ENCODE measurements at regions not wholly inside any gene's neighbourhood (a gene's known extent, or its start where the extent isn't known, plus 50 kb on each side); places are given as distances from the start of the nearest gene placed in this dataset.

- Histone ChIP-seq H3K27me3 (ENCODE audit: control insufficient read depth in 1 of 2, insufficient read depth in 2 of 2, low read length in 1 of 2) (no peaks in the 10 kb centered on the region), H3K36me3 (ENCODE audit: control insufficient read depth in 1 of 2, insufficient read depth in 2 of 2, low read length in 1 of 2) (no peaks in the 10 kb centered on the region), H3K4me1 (ENCODE audit: control insufficient read depth in 1 of 2, insufficient read depth in 2 of 2, low read length in 2 of 2) (no peaks in the 10 kb centered on the region), H3K4me3 (ENCODE audit: low read length in 2 of 2) (no peak overlapping the region), H3K27ac (ENCODE audit: low read depth in 1 of 2, low read length in 2 of 2) (no peak overlapping the region), H3K9me3 (ENCODE audit: control insufficient read depth, low read length) (no peaks in the 10 kb centered on the region)
- no peak for DNase-seq
- ATAC-seq (ENCODE audit: low FRiP score): no peak
- 57 to 64% methylated on average over 2 of the region's 2 CpGs for WGBS, 2 donors
- intact Hi-C loops (cut with DNase I): no loop called here
Measured at GRCh38 chr3:148186881-148187280, 510.8 kb upstream of the AGTR1 start.

DNA sequence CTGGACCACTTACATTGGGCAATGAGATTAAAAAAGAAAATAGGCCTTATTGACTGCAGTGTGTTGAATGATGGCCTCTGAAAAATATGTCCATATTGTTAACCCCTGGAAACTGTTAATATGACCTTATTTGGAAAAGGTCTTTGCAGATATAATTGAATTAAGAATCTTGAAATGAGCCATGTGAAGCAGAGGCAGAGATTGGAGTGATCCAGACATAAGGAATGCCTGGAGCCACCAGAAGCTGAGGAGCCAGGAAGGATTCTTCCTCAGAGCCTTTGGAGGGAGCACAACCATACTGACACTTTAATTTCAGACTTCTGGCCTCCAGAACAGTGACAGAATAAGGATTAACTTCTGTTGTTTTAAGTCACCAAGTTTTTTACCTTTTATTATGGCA is 510.4 kb upstream of the AGTR1 start:
- Histone ChIP-seq H3K27ac (ENCODE audit: low read depth in 1 of 2, low read length in 2 of 2) (no peak overlapping the region), H3K36me3 (ENCODE audit: control insufficient read depth in 1 of 2, insufficient read depth in 2 of 2, low read length in 1 of 2) (no peaks in the 10 kb centered on the region), H3K27me3 (ENCODE audit: control insufficient read depth in 1 of 2, insufficient read depth in 2 of 2, low read length in 1 of 2) (no peaks in the 10 kb centered on the region), H3K9me3 (ENCODE audit: control insufficient read depth, low read length) (no peaks in the 10 kb centered on the region), H3K4me3 (ENCODE audit: low read length in 2 of 2) (no peak overlapping the region), H3K4me1 (ENCODE audit: control insufficient read depth in 1 of 2, insufficient read depth in 2 of 2, low read length in 2 of 2) (no peaks in the 10 kb centered on the region)
- DNase-seq: no peak
- intact Hi-C loops (cut with DNase I): no loop called here
- no peak for ATAC-seq (ENCODE audit: low FRiP score)

DNA sequence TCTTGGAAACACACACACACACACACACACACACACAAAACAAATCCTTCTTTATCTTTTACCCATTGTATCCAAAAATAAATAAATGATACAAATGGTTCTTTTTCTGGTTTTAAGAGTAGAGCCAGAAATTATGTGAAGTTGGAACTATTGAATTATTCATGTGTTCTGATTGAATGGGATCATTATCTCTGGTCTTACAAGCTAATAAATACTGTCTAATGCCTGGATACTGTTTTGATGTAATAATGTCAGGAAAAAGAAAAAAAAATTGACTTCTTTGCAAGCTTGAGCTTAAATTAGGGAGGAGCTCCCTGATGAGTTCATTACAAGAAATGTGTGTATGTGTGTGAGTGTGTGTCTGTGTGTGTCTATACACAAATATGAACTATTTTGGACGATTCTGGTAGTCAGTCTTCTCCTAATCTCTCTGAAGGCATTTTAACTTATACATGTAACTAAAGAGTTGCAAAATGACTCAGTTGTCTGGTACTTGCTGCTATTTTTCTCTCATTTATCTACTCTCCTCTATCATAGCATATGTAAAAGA is 507.2 kb upstream of the AGTR1 start:
- H3K9me3 ChIP-seq (ENCODE audit: control insufficient read depth, low read length): no peaks in the 10 kb centered on the region
- WGBS, 2 donors: 27 to 38% methylated on average over 1 of the region's 1 CpG
- no peaks in the 10 kb centered on the region for H3K4me1 ChIP-seq (ENCODE audit: control insufficient read depth in 1 of 2, insufficient read depth in 2 of 2, low read length in 2 of 2)
- ATAC-seq (ENCODE audit: low FRiP score): no peak
- DNase-seq: no peak
- no peak overlapping the region for H3K4me3 ChIP-seq (ENCODE audit: low read length in 2 of 2)
- no peaks in the 10 kb centered on the region for H3K27me3 ChIP-seq (ENCODE audit: control insufficient read depth in 1 of 2, insufficient read depth in 2 of 2, low read length in 1 of 2)
- intact Hi-C loops (cut with DNase I): no loop called here
- no peaks in the 10 kb centered on the region for H3K36me3 ChIP-seq (ENCODE audit: control insufficient read depth in 1 of 2, insufficient read depth in 2 of 2, low read length in 1 of 2)
- H3K27ac ChIP-seq (ENCODE audit: low read depth in 1 of 2, low read length in 2 of 2): no peak overlapping the region

DNA sequence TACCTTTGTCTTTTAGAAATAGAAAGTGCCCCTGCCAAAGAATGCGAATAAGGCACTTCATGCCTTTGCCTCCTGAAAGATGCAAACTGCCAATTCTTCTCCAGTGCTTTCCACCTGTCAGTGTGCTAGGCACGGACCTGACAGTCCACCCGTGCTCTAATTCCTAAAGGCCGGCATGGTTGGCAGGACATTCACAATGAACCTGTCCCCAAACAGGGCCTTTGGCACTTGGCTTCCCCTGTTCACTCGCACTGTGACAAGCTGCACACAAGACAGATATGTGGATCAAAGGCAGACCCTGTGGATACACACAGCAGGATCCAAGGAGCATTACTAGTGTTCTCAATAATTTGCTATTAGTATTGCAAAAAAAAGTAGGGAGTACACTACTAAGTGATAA is 505.7 kb upstream of the AGTR1 start:
- intact Hi-C loops (cut with DNase I): no loop called here
- Histone ChIP-seq H3K9me3 (ENCODE audit: control insufficient read depth, low read length) (no peaks in the 10 kb centered on the region), H3K27ac (ENCODE audit: low read depth in 1 of 2, low read length in 2 of 2) (no peak overlapping the region), H3K4me1 (ENCODE audit: control insufficient read depth in 1 of 2, insufficient read depth in 2 of 2, low read length in 2 of 2) (no peaks in the 10 kb centered on the region), H3K4me3 (ENCODE audit: low read length in 2 of 2) (no peak overlapping the region), H3K36me3 (ENCODE audit: control insufficient read depth in 1 of 2, insufficient read depth in 2 of 2, low read length in 1 of 2) (no peaks in the 10 kb centered on the region), H3K27me3 (ENCODE audit: control insufficient read depth in 1 of 2, insufficient read depth in 2 of 2, low read length in 1 of 2) (no peaks in the 10 kb centered on the region)
- WGBS, 2 donors: 63% methylated on average over 5 of the region's 5 CpGs
- no peak for ATAC-seq (ENCODE audit: low FRiP score)
- no peak for DNase-seq

GRCh38 chr3:148197061-148197460 is 500.6 kb upstream of the AGTR1 start:
- Histone ChIP-seq H3K4me3 (ENCODE audit: low read length in 2 of 2) (no peak overlapping the region), H3K36me3 (ENCODE audit: control insufficient read depth in 1 of 2, insufficient read depth in 2 of 2, low read length in 1 of 2) (no peaks in the 10 kb centered on the region), H3K4me1 (ENCODE audit: control insufficient read depth in 1 of 2, insufficient read depth in 2 of 2, low read length in 2 of 2) (no peaks in the 10 kb centered on the region), H3K27ac (ENCODE audit: low read depth in 1 of 2, low read length in 2 of 2) (no peak overlapping the region), H3K27me3 (ENCODE audit: control insufficient read depth in 1 of 2, insufficient read depth in 2 of 2, low read length in 1 of 2) (no peaks in the 10 kb centered on the region), H3K9me3 (ENCODE audit: control insufficient read depth, low read length) (no peaks in the 10 kb centered on the region)
- ATAC-seq (ENCODE audit: low FRiP score) (no peak), DNase-seq (no peak)
- intact Hi-C loops (cut with DNase I): no loop called here
- WGBS, 2 donors: 77 to 82% methylated on average over 3 of the region's 3 CpGs

DNA sequence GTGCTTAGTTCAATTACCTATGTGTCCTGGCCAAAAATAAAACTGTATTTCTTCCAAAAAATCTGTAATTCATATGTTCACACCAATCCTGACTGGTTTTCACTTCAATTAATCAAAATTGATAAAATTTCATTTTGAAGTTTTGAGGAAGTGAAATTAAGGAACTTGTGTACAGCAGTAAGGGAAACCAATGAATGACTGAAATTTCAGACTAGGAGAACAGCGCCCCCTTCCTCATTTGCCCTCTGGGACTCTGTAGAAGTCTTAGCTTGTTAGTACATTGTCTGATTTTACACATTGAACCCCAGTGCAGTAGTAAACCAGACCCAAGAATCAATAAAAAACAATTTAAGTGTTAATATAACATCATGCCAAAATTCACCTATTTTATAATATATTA is 495.3 kb upstream of the AGTR1 start:
- no peak overlapping the region for H3K27ac ChIP-seq (ENCODE audit: low read depth in 1 of 2, low read length in 2 of 2)
- no peak for DNase-seq
- H3K27me3 ChIP-seq (ENCODE audit: control insufficient read depth in 1 of 2, insufficient read depth in 2 of 2, low read length in 1 of 2): no peaks in the 10 kb centered on the region
- no peaks in the 10 kb centered on the region for H3K9me3 ChIP-seq (ENCODE audit: control insufficient read depth, low read length)
- no peaks in the 10 kb centered on the region for H3K4me1 ChIP-seq (ENCODE audit: control insufficient read depth in 1 of 2, insufficient read depth in 2 of 2, low read length in 2 of 2)
- H3K36me3 ChIP-seq (ENCODE audit: control insufficient read depth in 1 of 2, insufficient read depth in 2 of 2, low read length in 1 of 2): no peaks in the 10 kb centered on the region
- ATAC-seq (ENCODE audit: low FRiP score): no peak
- no peak overlapping the region for H3K4me3 ChIP-seq (ENCODE audit: low read length in 2 of 2)
- intact Hi-C loops (cut with DNase I): no loop called here
- WGBS, 2 donors: 25 to 57% methylated on average over 1 of the region's 1 CpG

DNA sequence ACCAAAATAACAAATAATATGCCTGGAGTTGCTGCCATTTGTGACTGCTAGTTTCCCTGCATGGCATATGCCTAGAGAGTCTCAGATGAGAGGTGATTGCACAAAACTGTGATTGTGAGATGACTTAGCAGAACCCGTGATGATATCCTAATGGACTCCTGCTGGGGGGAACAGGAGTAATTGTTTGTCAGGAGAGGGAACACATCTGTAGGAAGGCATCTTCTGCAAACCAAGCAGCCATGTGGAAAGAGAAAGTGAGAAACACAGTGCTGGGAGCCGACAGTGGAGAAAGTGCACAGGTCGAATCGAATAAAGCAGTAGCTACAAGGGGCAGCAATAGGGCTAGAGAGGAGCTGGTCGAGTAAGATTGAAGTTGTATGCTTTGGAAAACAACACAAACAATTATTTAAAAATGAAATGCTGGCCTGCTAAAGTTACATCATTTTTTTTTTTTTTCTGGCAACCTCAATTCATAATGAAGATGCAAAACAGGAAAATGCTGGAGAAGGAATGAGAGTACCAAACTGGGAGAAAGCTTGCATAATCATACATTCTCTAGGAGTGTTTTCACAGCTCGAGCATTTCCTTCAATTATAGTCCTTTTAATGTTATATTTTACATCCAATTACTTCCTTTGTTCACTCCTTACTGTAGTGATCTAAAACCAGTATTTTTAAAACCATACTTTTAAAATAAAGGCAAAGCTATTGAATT is 494.2 kb upstream of the AGTR1 start:
- H3K36me3 ChIP-seq (ENCODE audit: control insufficient read depth in 1 of 2, insufficient read depth in 2 of 2, low read length in 1 of 2): no peaks in the 10 kb centered on the region
- ATAC-seq (ENCODE audit: low FRiP score): no peak

GRCh38 chr3:148204131-148204530 is 493.6 kb upstream of the AGTR1 start:
- ATAC-seq (ENCODE audit: low FRiP score) (no peak), DNase-seq (no peak)
- H3K4me3 ChIP-seq (ENCODE audit: low read length in 2 of 2): no peak overlapping the region
- no peaks in the 10 kb centered on the region for H3K9me3 ChIP-seq (ENCODE audit: control insufficient read depth, low read length)
- no peaks in the 10 kb centered on the region for H3K4me1 ChIP-seq (ENCODE audit: control insufficient read depth in 1 of 2, insufficient read depth in 2 of 2, low read length in 2 of 2)
- no peaks in the 10 kb centered on the region for H3K27me3 ChIP-seq (ENCODE audit: control insufficient read depth in 1 of 2, insufficient read depth in 2 of 2, low read length in 1 of 2)
- H3K27ac ChIP-seq (ENCODE audit: low read depth in 1 of 2, low read length in 2 of 2): no peak overlapping the region
- 39 to 49% methylated on average over 1 of the region's 1 CpG for WGBS, 2 donors
- no peaks in the 10 kb centered on the region for H3K36me3 ChIP-seq (ENCODE audit: control insufficient read depth in 1 of 2, insufficient read depth in 2 of 2, low read length in 1 of 2)
- intact Hi-C loops (cut with DNase I): no loop called here

More for the DNA sequence above, 494.2 kb upstream of the AGTR1 start:
- Histone ChIP-seq H3K27me3 (ENCODE audit: control insufficient read depth in 1 of 2, insufficient read depth in 2 of 2, low read length in 1 of 2) (no peaks in the 10 kb centered on the region), H3K9me3 (ENCODE audit: control insufficient read depth, low read length) (no peaks in the 10 kb centered on the region), H3K4me3 (ENCODE audit: low read length in 2 of 2) (no peak overlapping the region), H3K27ac (ENCODE audit: low read depth in 1 of 2, low read length in 2 of 2) (no peak overlapping the region), H3K4me1 (ENCODE audit: control insufficient read depth in 1 of 2, insufficient read depth in 2 of 2, low read length in 2 of 2) (no peaks in the 10 kb centered on the region)
- no peak for DNase-seq
- intact Hi-C loops (cut with DNase I): no loop called here
- 58 to 62% methylated on average over 6 of the region's 6 CpGs for WGBS, 2 donors

GRCh38 chr3:148205977-148206376 is 491.7 kb upstream of the AGTR1 start:
- H3K4me3 ChIP-seq (ENCODE audit: low read length in 2 of 2): no peak overlapping the region
- intact Hi-C loops (cut with DNase I): no loop called here
- ATAC-seq (ENCODE audit: low FRiP score) (no peak), DNase-seq (no peak)
- no peaks in the 10 kb centered on the region for H3K9me3 ChIP-seq (ENCODE audit: control insufficient read depth, low read length)
- H3K4me1 ChIP-seq (ENCODE audit: control insufficient read depth in 1 of 2, insufficient read depth in 2 of 2, low read length in 2 of 2): no peaks in the 10 kb centered on the region
- no peaks in the 10 kb centered on the region for H3K27me3 ChIP-seq (ENCODE audit: control insufficient read depth in 1 of 2, insufficient read depth in 2 of 2, low read length in 1 of 2)
- whole genome bisulfite sequencing, 2 donors: 55 to 58% methylated on average over 2 of the region's 2 CpGs
- H3K36me3 ChIP-seq (ENCODE audit: control insufficient read depth in 1 of 2, insufficient read depth in 2 of 2, low read length in 1 of 2): no peaks in the 10 kb centered on the region
- H3K27ac ChIP-seq (ENCODE audit: low read depth in 1 of 2, low read length in 2 of 2): no peak overlapping the region
